Fibroblast of lung (primary cell): ENCODE measurements at regions not wholly inside any gene's neighbourhood (a gene's known extent, or its start where the extent isn't known, plus 50 kb on each side); places are given as distances from the start of the nearest gene placed in this dataset.

Source experiments
- DNase-seq, 2 donors: peaks; one replicate each; pipeline versions ENCODE4 v3.0.0 to v3.0.0-alpha.2; 2010; ENCODE audit warnings: low read depth in 2 of 2
- H2AFZ ChIP-seq: 2 replicates; pipeline ENCODE4 v1.5.1; 2012; ENCODE audit warnings: low read length, control low read depth, inconsistent platforms
- H3K27ac ChIP-seq: 2 replicates; pipeline ENCODE4 v1.5.1; 2011; ENCODE audit warnings: low read length, control low read depth; ENCODE audit not compliant: insufficient read depth
- H3K27me3 ChIP-seq: 2 replicates; pipeline ENCODE4 v1.5.1; 2011; ENCODE audit warnings: mild to moderate bottlenecking, low read length; ENCODE audit not compliant: control insufficient read depth, insufficient read depth
- H3K36me3 ChIP-seq: 2 replicates; pipeline ENCODE4 v1.5.1; 2011; ENCODE audit warnings: low read length; ENCODE audit not compliant: control insufficient read depth, insufficient read depth
- H3K4me1 ChIP-seq: 2 replicates; pipeline ENCODE4 v1.5.1; 2011; ENCODE audit warnings: low read length; ENCODE audit not compliant: control insufficient read depth, insufficient read depth; ENCODE audit errors: extremely low read depth
- H3K4me2 ChIP-seq: 2 replicates; pipeline ENCODE4 v1.5.1; 2011; ENCODE audit warnings: low read length, control low read depth; ENCODE audit not compliant: insufficient read depth; ENCODE audit errors: extremely low read depth
- H3K4me3 ChIP-seq, 4 experiments: fragments of 200-600 bp in 1 of 4; sonication (generic) in 1 of 4; replicated peaks in 1 of 4; 2 replicates each; pipeline ENCODE4 v1.5.1; 2011 to 2016; ENCODE audit warnings: low read length in 4 of 4, low read depth in 3 of 4, mild to moderate bottlenecking in 3 of 4, control low read depth in 2 of 4, inconsistent platforms in 1 of 4, mixed read lengths in 1 of 4; ENCODE audit not compliant: insufficient read depth in 1 of 4; ENCODE audit errors: control extremely low read depth in 1 of 4
- H3K79me2 ChIP-seq: 2 replicates; pipeline ENCODE4 v1.5.1; 2012; ENCODE audit warnings: mild to moderate bottlenecking, low read length, inconsistent platforms; ENCODE audit not compliant: control insufficient read depth, insufficient read depth
- H3K9ac ChIP-seq: 2 replicates; pipeline ENCODE4 v1.5.1; 2011; ENCODE audit warnings: mild to moderate bottlenecking, low read length, control low read depth; ENCODE audit not compliant: insufficient read depth
- H3K9me3 ChIP-seq: 2 replicates; pipeline ENCODE4 v1.5.1; 2012; ENCODE audit warnings: low read depth, low read length; ENCODE audit not compliant: control insufficient read depth, insufficient read depth
- H4K20me1 ChIP-seq: 2 replicates; pipeline ENCODE4 v1.5.1; 2011; ENCODE audit warnings: low read length; ENCODE audit not compliant: control insufficient read depth, insufficient read depth; ENCODE audit errors: extremely low read depth
- CTCF ChIP-seq, 2 donors: IDR thresholded peaks in 1 of 2; conservative IDR thresholded peaks in 1 of 2; 1 replicate in 1 of 2; 2 replicates in 1 of 2; pipeline ENCODE4 v1.5.1; 2011 to 2012; ENCODE audit warnings: low read length in 2 of 2, control low read depth in 1 of 2, inconsistent platforms in 1 of 2, low read depth in 1 of 2, mild to moderate bottlenecking in 1 of 2
- EZH2 ChIP-seq: IDR thresholded peaks from 2 replicates; pipeline ENCODE4 v1.5.1; 2012; ENCODE audit warnings: low read length, control low read depth, mild to moderate bottlenecking; ENCODE audit errors: missing control alignments

DNA sequence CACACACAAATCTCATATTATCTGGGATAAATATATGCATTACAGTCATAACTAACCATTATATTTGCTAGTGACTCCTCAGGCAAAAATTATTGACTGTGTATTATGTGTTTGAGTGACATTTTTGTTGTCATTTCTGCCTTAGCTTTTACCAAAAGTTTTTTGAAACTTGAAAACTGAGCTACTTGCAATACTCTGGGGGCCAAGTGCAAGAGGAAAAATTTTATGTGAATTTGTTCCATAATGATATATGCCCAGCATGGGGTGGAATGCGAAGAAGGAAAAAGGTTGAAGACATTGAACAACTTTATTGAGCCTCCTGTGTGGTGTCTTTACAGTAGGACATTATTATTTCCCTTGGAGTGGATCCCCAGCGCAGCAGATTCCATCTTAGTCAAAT, 176.8 kb upstream of the FERD3L start:
- no peaks in the 10 kb centered on the region for H3K27me3 ChIP-seq
- H3K4me3 ChIP-seq, result no peak overlapping the region
- H2AFZ ChIP-seq, result no peak overlapping the region
- H3K27ac ChIP-seq, result no peak overlapping the region
- H3K9me3 ChIP-seq, result no peaks in the 10 kb centered on the region
- no peak overlapping the region for H3K4me2 ChIP-seq
- no peak for TF ChIP-seq EZH2
- no peak for TF ChIP-seq CTCF (conservative IDR thresholded peaks at IDR 0.05 in 1 of 2, IDR thresholded peaks at IDR 0.05 in 1 of 2; ENCODE audit: low read depth in 1 of 2, low read length in 2 of 2)
- no peak overlapping the region for H3K9ac ChIP-seq
- H3K79me2 ChIP-seq, result no peaks in the 10 kb centered on the region
- H3K4me1 ChIP-seq, result no peaks in the 10 kb centered on the region
- no peak for DNase-seq
- no peaks in the 10 kb centered on the region for H3K36me3 ChIP-seq
- no peaks in the 10 kb centered on the region for H4K20me1 ChIP-seq

GRCh38 chr7:19318287-19318686, 173.1 kb upstream of the FERD3L start:
- no peaks in the 10 kb centered on the region for H4K20me1 ChIP-seq
- no peaks in the 10 kb centered on the region for H3K4me1 ChIP-seq
- H3K4me3 ChIP-seq, result no peak overlapping the region
- H3K27me3 ChIP-seq, result no peaks in the 10 kb centered on the region
- TF ChIP-seq EZH2 (no peak), CTCF (conservative IDR thresholded peaks at IDR 0.05 in 1 of 2, IDR thresholded peaks at IDR 0.05 in 1 of 2; ENCODE audit: low read depth in 1 of 2, low read length in 2 of 2) (no peak)
- H3K9ac ChIP-seq, result no peak overlapping the region
- DNase-seq, result no peak
- no peaks in the 10 kb centered on the region for H3K79me2 ChIP-seq
- H3K27ac ChIP-seq, result no peak overlapping the region
- H2AFZ ChIP-seq, result no peak overlapping the region
- H3K9me3 ChIP-seq, result no peaks in the 10 kb centered on the region
- H3K36me3 ChIP-seq, result no peaks in the 10 kb centered on the region
- no peak overlapping the region for H3K4me2 ChIP-seq

- Histone ChIP-seq H3K4me3 (no peak overlapping the region), H3K27ac (no peak overlapping the region), H3K9ac (no peak overlapping the region), H3K9me3 (no peaks in the 10 kb centered on the region), H3K36me3 (no peaks in the 10 kb centered on the region), H3K27me3 (no peaks in the 10 kb centered on the region), H3K4me2 (no peak overlapping the region), H3K4me1 (no peaks in the 10 kb centered on the region), H3K79me2 (no peaks in the 10 kb centered on the region), H4K20me1 (no peaks in the 10 kb centered on the region), H2AFZ (no peak overlapping the region)
- no peak for DNase-seq
- TF ChIP-seq EZH2, result no peak
Measured at GRCh38 chr7:19317461-19317860, 172.2 kb upstream of the FERD3L start.
